ENCODE measurements at regions not wholly inside any gene's neighbourhood (a gene's known extent, or its start where the extent isn't known, plus 50 kb on each side); places are given as distances from the start of the nearest gene placed in this dataset.
A peak's percentile ranks its signal among the peaks of the same experiment; 100 is the strongest.
"Not testable (repeated sequence)": the region's sequence is repeated elsewhere in the genome, so short reads cannot be mapped to it uniquely, and the experiment has no call there.

DNA sequence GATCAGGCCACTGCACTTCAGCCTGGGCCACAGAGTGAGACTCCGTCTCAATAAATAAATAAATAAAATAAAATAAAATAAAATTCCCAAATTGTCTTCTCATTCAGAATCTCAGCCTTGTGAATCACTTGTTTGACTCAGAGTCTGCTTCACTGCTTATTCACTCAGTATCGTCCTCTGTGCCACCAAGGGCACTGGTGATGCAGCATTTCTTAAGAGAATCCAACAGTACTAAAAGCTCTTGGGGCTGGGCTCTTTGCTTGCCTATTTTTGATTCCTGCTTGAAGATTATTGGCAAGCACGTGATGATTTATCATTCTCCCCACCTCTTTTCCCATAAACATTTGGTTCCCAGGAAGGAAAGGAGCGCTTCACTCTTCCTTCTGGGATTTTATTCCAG lies 54.8 kb upstream of the HMGB1 start:
- no peak for DNase-seq (ENCODE audit: low read depth)

DNA sequence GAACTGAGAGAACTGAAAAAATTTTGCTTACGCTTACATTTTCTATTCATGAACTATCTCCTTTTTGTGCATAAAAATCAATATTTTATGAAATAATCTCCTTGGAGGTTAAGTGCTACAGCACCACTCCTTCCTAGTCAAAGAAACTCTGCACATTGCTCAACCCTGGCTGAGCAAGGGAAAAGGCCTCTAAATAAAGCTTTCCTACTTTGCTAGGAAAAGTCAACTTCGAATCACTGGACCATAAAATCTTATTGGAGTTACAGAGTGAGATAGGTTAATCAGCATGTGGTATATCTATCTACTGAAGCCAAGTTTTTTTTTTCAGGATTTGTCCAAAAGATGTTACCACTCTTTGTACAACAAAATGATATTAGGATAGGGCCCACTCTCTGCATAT lies 57.5 kb upstream of the HMGB1 start:
- DNase-seq (ENCODE audit: low read depth), result no peak

DNA sequence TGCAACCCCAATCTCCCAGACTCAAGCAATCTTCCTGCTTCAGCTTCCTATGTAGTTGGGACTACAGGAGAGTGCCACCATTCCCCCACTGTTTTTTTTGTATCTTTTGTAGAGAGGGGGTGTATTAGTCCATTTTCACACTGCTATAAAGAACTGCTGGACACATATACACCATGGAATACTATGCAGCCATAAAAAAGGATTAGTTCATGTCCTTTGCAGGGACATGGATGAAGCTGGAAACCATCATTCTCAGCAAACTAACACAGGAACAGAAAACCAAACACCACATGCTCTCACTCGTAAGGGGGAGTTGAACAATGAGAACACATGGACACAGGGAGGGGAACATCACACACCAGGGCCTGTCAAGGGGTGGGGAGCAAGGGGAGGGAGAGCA lies 58.1 kb upstream of the HMGB1 start:
- not testable (repeated sequence) for DNase-seq (ENCODE audit: low read depth)

DNA sequence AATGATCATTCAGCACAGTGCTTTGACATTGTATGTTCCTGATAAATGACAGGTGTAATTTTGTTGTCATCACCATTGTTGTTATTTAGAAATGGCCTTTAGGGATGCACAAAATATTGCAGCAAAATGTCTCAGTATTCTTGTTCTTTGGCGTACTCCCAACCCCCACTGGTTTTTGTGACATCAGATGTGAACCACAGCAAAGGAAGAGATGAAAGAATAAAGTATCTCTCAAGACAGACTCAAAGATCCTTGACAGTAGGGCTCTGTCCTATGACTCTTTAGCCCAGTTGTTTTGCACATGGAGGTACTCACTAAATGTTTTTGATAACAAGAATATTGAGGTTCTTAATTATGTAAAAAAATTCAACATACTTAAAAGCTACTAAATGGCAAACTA lies 59.5 kb upstream of the HMGB1 start:
- DNase-seq (ENCODE audit: low read depth), result not testable (repeated sequence)

DNA sequence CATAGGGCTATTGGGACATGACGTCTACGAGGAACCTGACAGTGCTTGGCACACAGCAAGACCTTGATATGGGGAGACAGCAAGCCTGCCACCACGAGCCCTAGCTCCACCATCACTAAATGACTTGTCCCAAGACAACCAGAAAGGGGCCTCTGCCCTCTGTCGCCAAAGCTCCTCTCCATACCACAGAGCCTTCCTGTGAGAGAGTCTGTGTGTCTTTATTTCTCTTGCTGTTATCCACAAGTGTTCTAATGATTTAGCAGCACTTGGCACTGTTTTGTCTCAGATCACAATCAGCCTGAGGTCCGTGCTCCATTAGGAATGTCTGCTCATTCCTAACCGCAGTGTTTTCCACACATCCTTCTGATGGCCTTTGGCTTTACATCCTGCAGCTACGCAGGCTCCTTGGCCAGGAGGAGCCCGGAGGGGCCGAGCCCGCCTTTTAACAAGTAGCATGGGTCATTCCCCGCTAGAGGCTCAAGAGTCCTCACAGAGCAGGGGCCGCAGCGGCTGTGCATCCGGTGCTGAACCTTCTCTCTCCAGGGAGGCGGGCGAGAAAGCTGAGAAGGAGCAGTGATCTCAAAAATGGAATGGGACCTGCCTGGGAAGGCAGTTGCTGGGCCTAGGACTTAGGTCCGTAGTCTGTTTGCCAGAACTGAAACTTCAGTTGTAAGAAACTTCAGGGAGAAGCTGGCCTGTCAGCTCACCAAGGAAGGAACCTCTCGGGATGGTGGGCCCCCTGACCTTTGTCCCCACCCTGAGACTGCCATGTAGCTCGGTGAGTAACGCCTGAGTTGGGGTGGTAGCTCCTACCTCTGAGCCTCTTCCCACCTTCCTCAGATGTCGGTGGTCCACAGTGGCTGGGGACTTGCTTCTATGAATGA lies 61.1 kb upstream of the HMGB1 start:
- no peak for DNase-seq (ENCODE audit: low read depth)

DNA sequence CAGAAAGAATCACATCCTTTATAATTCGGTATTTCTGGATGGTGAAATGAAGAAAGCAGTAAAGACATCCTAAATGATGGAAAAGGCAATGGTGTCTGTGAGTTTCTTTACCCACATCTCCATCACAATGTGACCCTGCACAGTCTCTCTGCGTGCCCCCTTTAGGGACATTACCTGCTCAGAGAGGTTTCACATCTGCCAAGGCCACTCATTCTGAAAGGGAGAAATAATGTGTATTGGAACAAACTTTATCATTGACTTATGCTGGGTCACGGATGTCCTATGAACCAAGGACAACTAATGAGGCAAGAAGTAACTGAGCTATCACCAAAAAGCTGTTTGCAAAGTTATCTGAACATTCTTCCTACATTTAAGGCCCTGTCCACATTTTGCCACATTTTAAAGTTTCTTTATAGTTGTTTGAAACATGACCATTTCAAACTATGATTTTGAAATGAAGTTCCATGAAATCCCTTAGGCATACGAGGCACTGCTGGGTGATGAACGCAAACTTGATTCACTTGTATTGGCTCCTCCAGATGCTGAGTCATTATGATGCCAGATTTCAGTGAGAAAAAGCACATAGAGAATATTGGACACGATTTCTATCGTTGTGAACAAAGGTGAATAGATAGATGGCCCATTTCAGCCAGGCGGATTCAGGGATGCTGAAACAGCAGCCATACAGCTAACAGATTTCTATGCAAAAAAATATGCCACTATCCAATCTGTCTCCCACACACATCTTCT lies 63.5 kb upstream of the HMGB1 start:
- no peak for DNase-seq (ENCODE audit: low read depth)

DNA sequence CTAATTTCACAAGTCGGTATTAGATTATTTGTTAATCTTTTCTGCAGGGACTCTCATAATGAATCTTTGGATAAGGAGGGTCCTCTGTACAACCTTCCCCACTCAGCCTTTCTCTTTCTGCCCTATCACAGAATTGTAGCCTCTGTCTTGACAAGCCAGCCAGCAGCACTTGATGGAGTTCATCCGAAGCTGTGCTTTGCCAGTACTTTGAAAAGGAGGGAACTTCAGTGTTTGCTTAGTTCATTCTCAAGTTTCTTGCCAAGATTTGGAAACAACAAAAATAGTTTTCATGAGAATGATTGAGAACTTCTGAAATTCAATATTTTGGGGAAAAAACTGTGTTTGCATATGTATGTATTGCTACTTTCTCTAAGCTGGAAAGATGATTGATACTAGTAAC lies 69.3 kb upstream of the HMGB1 start:
- no peak for DNase-seq (ENCODE audit: low read depth)

DNA sequence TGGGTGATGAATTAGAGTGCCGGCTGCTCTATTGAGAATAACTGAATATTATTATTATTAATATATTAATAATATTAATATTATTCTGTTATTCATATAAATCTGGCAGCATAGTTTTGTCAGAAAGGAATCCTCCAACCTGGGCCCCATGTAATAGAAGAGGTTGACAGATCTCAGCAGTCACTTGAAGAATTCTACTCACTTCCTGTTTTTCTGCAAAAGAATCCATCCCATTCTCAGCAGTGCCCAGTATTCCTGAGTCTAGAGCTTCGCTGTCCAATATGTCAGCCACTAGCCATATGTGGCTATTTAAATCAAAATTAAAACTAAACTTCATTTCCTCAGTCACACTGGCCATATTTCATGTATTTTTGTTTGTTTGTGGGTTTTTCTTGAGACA lies 72.4 kb upstream of the USPL1 start:
- DNase-seq (ENCODE audit: low read depth), result no peak

DNA sequence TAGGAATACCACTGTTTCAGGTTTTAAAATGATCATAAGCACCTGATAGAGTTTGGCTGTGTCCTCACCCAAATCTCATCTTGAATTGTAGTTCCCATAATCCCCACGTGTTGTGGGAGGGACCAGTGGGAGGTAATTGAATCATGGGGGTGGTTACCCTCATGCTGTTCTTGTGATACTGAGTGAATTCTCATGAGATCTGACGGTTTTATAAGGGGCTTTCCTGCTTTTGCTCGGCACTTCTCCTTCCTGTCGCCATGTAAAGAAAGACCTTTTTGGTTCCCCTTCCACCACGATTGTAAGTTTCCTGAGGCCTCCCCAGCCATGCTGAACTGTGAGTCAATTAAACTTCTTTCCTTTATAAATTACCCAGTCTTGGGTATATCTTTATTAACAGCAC lies 69.7 kb upstream of the USPL1 start:
- not testable (repeated sequence) for DNase-seq (ENCODE audit: low read depth)

DNA sequence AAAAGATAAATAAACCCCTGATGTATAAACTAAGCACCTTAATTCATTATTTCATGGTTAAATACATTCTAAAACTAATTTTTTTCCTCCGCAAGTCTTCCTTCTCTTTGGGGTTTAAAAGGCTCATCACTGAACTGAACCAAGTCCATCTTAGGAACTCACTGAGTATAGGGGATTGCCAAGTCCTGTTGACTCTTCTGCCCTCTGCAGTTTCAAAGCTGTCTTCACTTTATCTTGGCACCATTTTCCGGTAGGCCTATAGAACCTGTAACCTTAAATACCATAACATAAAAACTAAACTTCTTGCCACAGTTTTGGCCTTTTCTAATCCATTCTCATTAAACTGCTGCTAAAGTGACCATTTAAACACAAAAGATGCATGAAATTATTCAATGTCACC lies 66.5 kb upstream of the USPL1 start:
- DNase-seq (ENCODE audit: low read depth), result peak; percentile 6

DNA sequence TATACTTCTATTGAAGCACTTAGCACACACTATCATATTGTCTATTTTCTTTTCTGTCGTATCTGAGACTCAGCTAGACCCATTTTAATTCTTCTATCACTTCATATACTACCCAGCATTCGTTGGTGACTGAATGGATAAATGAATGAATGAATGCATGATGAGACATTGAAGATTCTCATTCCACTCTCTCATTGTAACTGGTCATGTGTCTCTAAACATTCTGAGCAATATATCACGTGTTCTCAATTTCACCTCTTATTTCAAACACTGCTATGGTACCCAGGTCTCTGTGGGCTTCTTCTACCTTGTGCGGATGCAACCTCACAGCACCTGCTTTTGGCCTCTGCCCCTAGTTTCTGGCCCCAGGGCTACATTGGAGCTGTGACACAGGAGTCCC lies 65.2 kb upstream of the USPL1 start:
- no peak for DNase-seq (ENCODE audit: low read depth)

DNA sequence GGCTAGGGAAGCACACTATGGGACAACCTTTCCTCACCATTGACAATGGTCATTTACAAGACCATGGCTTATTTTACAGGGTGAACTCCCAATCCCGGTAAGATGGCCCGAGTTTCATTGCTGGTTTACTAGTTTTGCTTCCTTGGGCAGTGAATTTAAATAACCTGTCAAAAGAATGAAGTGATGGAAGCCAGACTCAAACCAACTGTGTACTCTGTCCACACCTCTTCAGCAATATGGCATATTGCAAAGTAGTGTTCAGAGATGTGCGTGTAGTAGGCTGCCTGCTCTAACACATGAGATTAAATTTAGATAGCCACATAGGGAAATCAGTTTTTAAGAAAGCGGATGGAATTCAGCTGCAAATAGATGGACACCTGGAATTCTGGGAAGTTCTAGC lies 58.4 kb upstream of the USPL1 start:
- no peak for DNase-seq (ENCODE audit: low read depth)

DNA sequence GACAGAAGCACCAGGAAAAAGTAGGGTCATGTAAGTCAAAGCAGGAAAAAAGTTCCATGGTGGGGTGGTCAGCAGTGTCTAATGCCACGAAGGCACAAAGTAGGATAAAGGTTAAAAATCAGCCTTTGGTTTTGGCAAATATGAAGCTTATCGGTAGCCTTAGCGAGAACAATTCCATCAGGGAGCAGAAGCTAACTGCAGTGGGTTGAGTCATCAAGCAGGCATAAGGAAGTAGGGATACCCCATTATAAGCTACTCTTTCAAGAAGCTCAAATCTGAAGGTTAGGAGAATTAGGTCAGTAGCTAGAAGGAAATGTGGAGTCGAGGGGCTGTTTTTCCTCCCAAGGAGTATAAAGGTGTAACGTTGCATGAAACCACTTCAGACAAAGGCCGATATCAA lies 57.5 kb upstream of the USPL1 start:
- DNase-seq (ENCODE audit: low read depth), result no peak

DNA sequence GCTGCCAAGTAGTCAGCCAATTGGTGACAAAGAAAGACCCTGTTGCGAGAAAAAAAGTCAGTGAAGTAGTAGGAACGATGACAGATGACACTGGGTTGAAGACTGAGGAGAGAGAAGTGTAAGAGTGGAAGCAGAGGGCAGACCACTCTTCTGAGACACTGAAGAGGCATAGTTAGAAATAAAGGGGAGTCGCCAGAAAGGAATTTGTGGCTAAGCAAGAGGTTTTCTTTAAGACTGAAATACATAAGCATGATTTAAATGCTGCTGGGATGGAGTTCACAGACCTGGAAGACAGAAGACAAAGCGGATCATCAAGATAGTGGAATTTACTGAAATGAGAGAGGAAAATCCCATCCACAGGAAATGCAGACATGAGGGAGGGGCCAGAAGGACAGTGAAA lies 56.2 kb upstream of the USPL1 start:
- DNase-seq (ENCODE audit: low read depth), result no peak

DNA sequence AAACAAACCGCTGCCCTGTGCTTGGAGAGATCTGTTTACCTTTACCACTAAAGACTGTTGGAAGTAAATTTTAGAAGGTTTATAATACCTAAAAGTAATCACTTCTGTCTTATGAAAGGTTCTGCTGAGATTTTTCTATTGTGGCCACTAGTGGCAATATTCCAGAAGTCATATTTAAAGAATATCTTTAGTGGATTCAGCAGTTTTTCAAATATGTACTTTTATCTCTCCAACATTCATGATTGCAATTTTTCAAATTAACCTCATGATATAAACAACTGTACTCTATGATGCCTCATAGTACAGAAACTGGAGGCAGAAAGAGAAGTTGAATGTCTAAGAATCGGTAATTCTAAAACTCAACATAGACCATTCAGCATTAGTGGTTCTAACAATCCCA lies 53.2 kb upstream of the USPL1 start:
- no peak for DNase-seq (ENCODE audit: low read depth)

DNA sequence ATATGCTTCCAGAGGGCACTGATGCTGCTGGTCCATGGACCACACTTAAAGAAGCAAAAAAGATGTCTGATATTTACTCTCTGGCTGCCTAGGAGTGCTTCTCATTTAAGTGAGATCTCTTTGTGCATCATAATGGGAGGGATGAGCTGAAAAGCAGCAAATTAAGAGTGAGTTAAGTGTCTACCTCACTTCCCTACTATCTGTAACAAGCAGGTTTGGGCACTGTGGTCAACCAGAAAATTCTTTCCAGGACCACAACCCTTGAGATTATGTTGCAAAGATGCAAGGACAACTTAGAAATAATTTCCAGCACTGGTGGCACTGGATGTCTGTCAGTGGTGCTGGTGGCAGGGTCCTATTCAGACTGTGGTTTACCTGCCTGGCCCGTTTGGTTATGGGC lies 52.1 kb upstream of the USPL1 start:
- DNase-seq (ENCODE audit: low read depth), result no peak

DNA sequence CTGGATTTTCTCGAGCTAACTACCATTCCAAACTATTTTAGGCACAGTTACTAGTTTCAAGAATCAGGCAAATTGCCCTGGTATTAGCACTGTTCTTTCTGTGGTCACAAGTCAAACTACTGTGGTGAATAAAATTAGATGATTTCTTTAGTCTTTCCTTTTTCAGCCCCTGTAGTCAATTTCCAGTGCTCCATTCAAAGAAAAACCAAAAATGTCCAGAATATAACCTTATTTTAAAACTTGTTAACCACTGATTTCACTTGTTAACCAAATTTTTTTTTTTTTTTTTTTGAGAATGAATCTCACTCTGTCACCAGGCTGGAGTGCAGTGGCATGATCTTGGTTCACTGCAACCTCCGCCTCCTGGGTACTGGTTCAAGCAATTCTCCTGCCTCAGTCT lies 50.6 kb upstream of the USPL1 start:
- no peak for DNase-seq (ENCODE audit: low read depth)

Measured in stimulated activated CD4-positive, alpha-beta T cell treated with anti-CD3 and anti-CD28 coated beads, Interleukin-2, amount 100 ng/mL, for 4 hours (primary cell).